HFFc6 (cell line): ENCODE measurements at regions not wholly inside any gene's neighbourhood (a gene's known extent, or its start where the extent isn't known, plus 50 kb on each side); places are given as distances from the start of the nearest gene placed in this dataset.

Source experiments
- DNase-seq: peaks from one replicate; pipeline ENCODE4 v3.0.0-alpha.2; 2018
- H3K27ac Mint-ChIP-seq: 2 replicates; pipeline ENCODE4 v1.8.0; 2020; ENCODE audit warnings: mild to moderate bottlenecking, mixed read lengths
- H3K27me3 Mint-ChIP-seq: 2 replicates; pipeline ENCODE4 v1.8.0; 2021; ENCODE audit warnings: mild to moderate bottlenecking, moderate library complexity, mixed read lengths; ENCODE audit not compliant: insufficient read depth
- H3K36me3 Mint-ChIP-seq: 2 replicates; pipeline ENCODE4 v1.8.0; 2021; ENCODE audit warnings: low read depth, mixed read lengths
- H3K4me1 Mint-ChIP-seq: 2 replicates; pipeline ENCODE4 v1.8.0; 2020; ENCODE audit warnings: low read depth, mixed read lengths
- H3K4me3 Mint-ChIP-seq: 2 replicates; pipeline ENCODE4 v1.8.0; 2020; ENCODE audit warnings: mild to moderate bottlenecking, moderate library complexity, mixed read lengths
- H3K9me3 Mint-ChIP-seq: 2 replicates; pipeline ENCODE4 v1.8.0; 2020; ENCODE audit warnings: mild to moderate bottlenecking, mixed read lengths
- TF ChIP-seq, protein P1 (sequence below): fragments of 200-600 bp; sonication (generic); IDR thresholded peaks from 2 replicates; pipeline ENCODE4 v1.5.0; 2021; ENCODE audit warnings: antibody characterized with exemption, mild to moderate bottlenecking

DNA sequence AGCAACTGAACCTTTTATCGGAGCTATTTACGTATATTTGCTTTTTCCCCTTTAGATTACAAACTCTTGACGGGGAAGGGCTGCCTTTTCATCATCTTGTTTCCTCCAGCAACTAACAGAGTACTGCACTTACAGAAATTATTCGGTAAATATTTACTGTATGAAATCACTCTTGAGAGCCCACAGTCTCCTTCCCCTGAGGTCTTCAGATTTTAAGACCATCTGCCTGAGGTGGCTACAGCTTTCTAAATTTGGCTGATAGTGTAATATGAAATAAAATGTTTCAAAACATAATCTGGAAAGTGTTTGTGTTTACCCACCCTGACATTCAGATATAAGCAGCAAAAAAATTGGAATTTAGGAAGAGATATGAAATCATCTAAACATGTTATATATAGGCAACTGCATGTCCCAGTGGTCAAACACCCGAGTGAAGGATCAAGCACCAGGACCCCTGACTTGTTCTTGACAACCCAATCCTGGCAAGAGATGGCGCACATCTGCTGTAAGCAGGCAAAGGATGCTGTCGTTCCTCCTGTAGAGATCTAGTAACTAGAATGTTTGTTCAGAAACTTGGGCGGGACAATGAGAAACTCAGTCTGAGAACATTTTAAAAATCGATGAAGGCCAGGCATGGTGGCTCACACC, 60.9 kb downstream of the SIPA1L2 start:
- Mint-ChIP-seq H3K4me1 (no peaks in the 10 kb centered on the region), H3K36me3 (no peaks in the 10 kb centered on the region), H3K27ac (no peak overlapping the region), H3K9me3 (peaks cover 27% of the 10 kb centered on the region), H3K27me3 (no peaks in the 10 kb centered on the region), H3K4me3 (no peak overlapping the region)
- DNase-seq, result no peak
- TF ChIP-seq, protein P1, sequence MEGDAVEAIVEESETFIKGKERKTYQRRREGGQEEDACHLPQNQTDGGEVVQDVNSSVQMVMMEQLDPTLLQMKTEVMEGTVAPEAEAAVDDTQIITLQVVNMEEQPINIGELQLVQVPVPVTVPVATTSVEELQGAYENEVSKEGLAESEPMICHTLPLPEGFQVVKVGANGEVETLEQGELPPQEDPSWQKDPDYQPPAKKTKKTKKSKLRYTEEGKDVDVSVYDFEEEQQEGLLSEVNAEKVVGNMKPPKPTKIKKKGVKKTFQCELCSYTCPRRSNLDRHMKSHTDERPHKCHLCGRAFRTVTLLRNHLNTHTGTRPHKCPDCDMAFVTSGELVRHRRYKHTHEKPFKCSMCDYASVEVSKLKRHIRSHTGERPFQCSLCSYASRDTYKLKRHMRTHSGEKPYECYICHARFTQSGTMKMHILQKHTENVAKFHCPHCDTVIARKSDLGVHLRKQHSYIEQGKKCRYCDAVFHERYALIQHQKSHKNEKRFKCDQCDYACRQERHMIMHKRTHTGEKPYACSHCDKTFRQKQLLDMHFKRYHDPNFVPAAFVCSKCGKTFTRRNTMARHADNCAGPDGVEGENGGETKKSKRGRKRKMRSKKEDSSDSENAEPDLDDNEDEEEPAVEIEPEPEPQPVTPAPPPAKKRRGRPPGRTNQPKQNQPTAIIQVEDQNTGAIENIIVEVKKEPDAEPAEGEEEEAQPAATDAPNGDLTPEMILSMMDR, result no peak

GRCh38 chr1:232568331-232568852, 61.5 kb downstream of the SIPA1L2 start:
- no peak overlapping the region for H3K4me3 Mint-ChIP-seq
- H3K27ac Mint-ChIP-seq, result no peak overlapping the region
- no peak for DNase-seq

GRCh38 chr1:232566093-232566492, 63.8 kb downstream of the SIPA1L2 start:
- peaks cover 32% of the 10 kb centered on the region for H3K9me3 Mint-ChIP-seq
- no peak overlapping the region for H3K27ac Mint-ChIP-seq

More at GRCh38 chr1:232568331-232568852, 61.5 kb downstream of the SIPA1L2 start:
- Mint-ChIP-seq H3K4me1 (no peaks in the 10 kb centered on the region), H3K27me3 (no peaks in the 10 kb centered on the region), H3K36me3 (no peaks in the 10 kb centered on the region), H3K9me3 (peaks cover 33% of the 10 kb centered on the region)
- TF ChIP-seq, protein P1, result no peak

GRCh38 chr1:232562855-232563510, 67.0 kb downstream of the SIPA1L2 start:
- TF ChIP-seq, protein P1, result no peak
- no peak for DNase-seq
- H3K4me3 Mint-ChIP-seq, result no peak overlapping the region
- H3K27me3 Mint-ChIP-seq, result no peaks in the 10 kb centered on the region
- H3K9me3 Mint-ChIP-seq, result peaks cover 28% of the 10 kb centered on the region
- no peaks in the 10 kb centered on the region for H3K36me3 Mint-ChIP-seq
- no peak overlapping the region for H3K27ac Mint-ChIP-seq
- H3K4me1 Mint-ChIP-seq, result no peaks in the 10 kb centered on the region

More at GRCh38 chr1:232566093-232566492, 63.8 kb downstream of the SIPA1L2 start:
- no peaks in the 10 kb centered on the region for H3K27me3 Mint-ChIP-seq
- no peaks in the 10 kb centered on the region for H3K4me1 Mint-ChIP-seq
- DNase-seq, result no peak
- no peak overlapping the region for H3K4me3 Mint-ChIP-seq
- H3K36me3 Mint-ChIP-seq, result no peaks in the 10 kb centered on the region
- TF ChIP-seq, protein P1, result no peak

DNA sequence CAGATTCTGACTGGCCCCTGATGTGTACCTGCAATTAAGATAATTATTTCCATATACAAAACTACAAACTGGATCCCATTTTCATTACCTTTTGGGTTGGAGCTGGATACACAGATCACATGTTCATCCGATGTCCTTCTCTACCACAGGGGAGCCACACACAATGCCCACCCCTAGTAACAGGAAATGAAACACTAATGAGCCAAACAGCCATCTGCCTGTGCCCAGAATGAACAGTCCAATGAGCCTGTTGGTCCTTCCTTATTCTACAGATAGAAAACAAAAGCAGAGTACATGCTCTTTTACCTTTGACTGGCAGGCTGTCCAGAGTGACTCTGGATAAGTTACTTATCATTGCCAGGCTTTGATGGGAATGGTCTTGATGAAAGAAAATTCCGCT, 68.6 kb downstream of the SIPA1L2 start:
- H3K4me1 Mint-ChIP-seq, result no peaks in the 10 kb centered on the region
- H3K4me3 Mint-ChIP-seq, result no peak overlapping the region
- no peak for DNase-seq
- TF ChIP-seq, protein P1, result no peak
- no peak overlapping the region for H3K27ac Mint-ChIP-seq
- H3K9me3 Mint-ChIP-seq, result peaks cover 37% of the 10 kb centered on the region
- H3K27me3 Mint-ChIP-seq, result no peaks in the 10 kb centered on the region
- no peaks in the 10 kb centered on the region for H3K36me3 Mint-ChIP-seq
